Amygdala (tissue), 56 donors: ENCODE measurements at regions not wholly inside any gene's neighbourhood (a gene's known extent, or its start where the extent isn't known, plus 50 kb on each side); places are given as distances from the start of the nearest gene placed in this dataset.
A peak's percentile ranks its signal among the peaks of the same experiment; 100 is the strongest.
"Not testable (repeated sequence)": the region's sequence is repeated elsewhere in the genome, so short reads cannot be mapped to it uniquely, and the experiment has no call there.

ENCODE experiments used
- DNase-seq, 56 donors: peaks; one replicate each; lab custom pipeline; 2025; lab: John Stamatoyannopoulos, UW

DNA sequence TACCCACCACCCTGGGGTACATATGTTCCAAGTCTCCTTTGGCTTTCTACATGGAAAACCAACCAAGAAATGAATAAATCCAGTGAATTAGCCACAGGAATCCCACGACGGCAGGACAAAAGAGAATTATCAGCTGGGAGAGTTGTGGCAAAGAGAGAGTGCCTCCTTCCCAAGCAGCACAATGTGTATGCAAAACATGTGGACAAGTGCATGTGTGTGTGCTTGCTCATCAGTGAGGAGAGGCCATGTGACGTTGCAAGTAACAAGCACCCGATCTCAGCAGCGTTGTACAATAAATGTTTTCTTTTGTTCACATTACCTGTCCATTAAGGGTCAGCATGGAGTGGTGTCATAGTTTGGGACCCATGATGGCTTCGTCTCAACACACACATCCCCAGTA lies 50.0 kb upstream of the EMX2 start:
- no peak for DNase-seq

DNA sequence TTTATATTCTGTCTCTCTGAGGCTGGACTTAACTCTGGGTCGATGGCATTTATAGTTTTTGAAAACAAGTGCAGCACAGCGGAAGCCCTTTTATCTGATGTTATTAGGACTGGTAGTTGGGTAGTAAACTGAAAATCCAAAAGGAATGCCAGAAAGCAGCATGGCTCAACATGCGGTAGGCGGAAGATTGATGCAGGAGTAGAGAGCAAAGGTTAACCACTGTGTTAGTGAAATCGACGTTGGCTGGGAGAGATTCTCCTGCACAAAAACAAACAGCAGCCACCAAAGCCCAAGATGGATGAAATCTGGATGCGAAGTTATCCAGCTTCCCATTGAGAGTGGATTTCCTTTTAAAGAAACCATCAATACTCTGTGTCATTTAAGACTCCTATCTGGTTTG lies 54.5 kb upstream of the EMX2 start:
- no peak for DNase-seq

DNA sequence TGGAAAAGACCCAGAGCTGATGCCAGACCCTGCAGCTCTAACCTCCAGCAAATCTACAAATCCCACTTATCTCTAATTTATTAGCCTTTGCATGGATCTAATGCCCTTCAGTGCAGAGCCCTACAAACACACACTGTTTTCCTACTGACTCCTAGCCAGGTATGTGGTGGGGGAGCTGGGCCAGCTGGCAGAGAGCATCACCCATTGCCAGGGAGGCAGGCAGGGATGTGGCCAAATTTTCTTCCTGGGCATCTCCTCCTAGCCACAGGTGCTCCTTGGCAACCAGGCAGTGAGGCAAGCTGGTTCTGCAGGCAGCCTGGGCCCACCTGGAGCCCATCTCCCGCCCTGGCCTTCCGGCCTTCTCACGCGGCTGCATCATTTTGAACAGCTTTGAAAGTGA lies 55.9 kb upstream of the EMX2 start:
- no peak for DNase-seq

GRCh38 chr10:117483056-117483590 lies 59.4 kb upstream of the EMX2 start:
- DNase-seq = no peak

GRCh38 chr10:117481011-117481410 lies 61.5 kb upstream of the EMX2 start:
- not testable (repeated sequence) for DNase-seq

DNA sequence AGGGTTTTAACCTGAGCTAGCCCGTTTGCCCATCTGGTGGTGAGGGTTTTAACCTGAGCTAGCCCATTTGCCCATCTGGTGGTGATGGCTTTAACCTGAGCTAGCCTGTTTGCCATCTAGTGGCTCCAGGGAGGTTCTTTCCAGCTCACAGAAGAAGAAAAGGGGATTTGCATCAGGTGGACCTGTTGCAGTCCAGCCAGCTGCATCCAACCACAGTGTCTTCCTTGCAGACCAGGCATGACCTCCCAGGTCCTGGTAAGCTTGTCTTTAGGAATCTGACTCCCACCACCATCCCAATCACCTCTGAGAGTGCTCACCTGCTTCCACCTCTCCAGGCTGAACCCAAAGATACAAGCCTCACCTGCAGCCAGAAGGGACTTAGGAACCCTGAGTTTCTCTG lies 62.4 kb upstream of the EMX2 start:
- DNase-seq = no peak

DNA sequence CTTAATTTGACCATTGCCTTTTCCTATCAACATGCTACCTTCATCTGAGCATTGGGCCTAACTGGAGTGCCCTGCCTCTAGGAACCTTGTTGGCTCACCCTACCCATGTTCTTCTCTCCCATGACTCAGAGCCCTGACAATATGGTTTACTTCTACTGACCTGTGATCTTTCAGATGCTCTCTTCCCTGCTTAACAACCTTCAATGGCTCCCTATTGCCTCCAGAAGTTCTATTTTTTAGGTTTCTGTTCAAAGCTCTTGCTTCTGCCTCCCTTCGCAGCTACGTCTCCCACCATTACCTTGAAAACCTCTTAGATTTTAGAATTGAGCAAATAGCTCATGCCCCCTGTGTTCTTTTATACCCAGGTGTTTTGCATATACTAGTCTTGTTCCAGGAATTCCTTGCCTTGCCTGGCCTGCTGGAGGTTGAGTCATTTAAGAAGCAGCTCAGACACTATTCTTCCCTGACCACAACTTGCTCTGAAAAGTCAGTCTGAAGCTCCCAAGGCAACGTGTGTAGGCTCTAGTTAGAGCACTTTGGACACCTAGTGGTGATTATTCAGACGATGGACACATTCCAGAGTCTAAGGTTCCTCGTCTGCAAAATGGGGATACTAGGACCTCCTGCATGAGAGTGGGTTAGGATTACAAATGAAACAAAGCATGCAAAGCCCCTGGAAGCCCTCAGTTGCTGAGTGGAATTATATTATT lies 64.4 kb upstream of the EMX2 start:
- DNase-seq = no peak

DNA sequence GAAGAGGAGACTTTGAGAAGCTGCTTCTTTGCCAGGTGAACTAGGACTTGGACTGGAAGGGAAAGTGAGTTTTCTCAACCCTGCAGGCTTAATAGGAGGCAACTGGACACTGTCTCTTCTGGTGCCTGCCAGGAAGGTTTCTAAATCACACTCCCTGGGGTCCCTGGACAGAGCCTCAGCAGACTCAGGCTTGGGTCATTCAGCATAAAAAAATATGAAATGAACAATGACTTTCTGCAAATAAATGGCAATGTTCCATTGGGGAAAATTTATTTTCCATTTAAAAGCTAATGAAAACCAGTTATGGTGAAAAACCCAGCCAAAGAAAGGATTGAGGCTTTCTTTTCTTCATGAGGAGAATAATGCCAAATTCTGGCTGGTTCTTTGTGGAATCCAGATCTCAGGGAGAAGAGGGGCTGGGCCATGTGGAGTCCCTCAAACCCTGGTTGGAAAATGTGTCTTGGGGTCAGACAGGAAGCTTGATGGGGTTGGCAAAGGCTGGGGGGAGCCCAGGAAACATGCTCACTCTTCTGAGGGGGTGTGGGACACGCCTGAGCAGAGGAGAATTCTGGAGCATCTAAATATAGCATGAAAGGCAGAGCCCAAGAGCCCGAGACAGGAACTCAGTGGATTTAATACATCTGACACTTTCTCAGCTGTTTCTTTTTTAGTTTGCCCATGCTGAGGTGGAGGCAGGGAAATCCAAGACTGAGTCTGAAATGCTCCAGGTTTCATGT lies 65.2 kb upstream of the EMX2 start:
- no peak for DNase-seq

- DNase-seq = no peak
Measured at GRCh38 chr10:117476716-117477115, 65.8 kb upstream of the EMX2 start.

DNA sequence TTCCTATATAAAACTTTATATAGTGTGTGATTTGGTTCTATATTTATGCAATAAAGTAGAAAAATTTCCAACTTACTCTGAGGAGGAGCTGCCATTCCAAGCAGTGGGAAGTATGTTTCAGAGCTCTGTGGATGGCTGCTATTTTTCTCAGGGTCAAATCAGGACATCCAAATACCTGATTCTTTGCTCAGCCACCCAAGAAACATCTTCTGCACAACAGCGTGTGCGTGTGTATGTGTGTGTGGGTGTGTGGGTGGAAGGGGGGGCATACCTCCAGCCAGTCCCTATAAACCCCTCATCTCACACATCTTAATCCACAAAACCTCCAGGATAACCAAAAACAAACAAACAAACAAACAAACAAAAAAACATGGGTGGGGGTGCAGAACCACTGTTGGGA lies 66.3 kb upstream of the EMX2 start:
- no peak for DNase-seq

GRCh38 chr10:117472872-117473271 lies 69.7 kb upstream of the EMX2 start:
- DNase-seq = no peak

DNA sequence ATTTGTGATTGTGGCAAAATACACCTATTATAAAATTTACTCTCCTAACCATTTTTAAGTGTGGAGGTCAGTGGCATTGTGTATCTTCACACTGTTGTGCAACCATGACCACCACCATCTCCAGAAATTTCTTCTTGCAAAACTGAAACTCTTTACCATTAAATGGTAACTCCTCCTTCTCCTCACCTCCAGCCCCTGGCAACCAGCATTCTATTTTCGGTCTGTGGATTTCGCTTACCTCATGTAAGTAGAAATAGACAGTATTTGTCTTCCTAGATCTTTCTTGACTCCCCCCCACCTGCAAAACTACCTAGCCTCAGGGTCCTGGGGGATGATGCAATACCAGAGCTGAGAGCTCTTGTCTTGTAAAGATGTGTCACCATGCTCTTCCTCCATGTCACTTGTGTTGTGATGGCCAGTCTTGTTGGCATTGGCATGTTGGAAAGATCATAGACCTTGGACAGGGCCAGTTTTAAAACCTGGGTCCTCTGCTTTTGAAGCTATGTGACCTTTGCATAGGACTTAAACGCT lies 71.1 kb upstream of the EMX2 start:
- DNase-seq = no peak

- no peak for DNase-seq
Measured at GRCh38 chr10:117470733-117471132, 71.8 kb upstream of the EMX2 start.

DNA sequence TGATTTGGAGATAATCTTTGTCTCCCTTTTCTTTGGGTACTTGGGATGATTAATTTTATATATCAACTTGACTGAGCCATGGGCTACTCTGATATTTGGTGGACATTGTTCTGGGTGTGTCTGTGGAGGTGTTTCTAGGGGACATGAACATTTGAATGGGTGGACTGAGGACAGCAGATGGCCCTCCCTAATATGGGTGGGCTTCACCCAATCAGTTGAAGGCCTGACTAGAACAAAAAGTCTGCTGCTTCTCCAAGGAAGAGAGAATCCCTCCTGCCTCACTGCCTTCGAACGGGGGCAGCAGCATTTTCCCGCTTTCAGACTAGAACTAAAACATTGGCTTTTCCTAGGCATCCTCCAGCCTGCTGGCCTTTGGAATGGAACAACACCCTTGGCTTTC lies 73.9 kb upstream of the EMX2 start:
- no peak for DNase-seq

- DNase-seq = no peak
Measured at GRCh38 chr10:117464176-117464575, 78.4 kb upstream of the EMX2 start.

DNA sequence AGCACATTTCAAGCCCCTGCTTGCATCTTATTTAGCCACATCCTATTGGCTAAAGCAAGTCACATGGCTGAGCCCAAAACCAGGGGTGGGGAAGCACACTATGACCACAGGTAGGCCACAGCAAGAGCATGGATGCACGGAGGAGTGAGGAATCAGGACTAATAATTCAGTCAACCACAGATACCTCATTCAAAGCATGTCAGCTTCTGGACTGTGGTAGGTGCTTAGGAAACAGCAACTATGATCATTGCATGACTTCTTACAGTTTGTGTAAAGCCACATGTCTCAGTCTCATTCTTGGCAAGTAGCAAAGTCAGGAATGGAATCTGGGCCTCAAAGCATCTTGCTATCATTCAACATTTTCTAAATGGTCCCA lies 79.0 kb upstream of the EMX2 start:
- no peak for DNase-seq

DNA sequence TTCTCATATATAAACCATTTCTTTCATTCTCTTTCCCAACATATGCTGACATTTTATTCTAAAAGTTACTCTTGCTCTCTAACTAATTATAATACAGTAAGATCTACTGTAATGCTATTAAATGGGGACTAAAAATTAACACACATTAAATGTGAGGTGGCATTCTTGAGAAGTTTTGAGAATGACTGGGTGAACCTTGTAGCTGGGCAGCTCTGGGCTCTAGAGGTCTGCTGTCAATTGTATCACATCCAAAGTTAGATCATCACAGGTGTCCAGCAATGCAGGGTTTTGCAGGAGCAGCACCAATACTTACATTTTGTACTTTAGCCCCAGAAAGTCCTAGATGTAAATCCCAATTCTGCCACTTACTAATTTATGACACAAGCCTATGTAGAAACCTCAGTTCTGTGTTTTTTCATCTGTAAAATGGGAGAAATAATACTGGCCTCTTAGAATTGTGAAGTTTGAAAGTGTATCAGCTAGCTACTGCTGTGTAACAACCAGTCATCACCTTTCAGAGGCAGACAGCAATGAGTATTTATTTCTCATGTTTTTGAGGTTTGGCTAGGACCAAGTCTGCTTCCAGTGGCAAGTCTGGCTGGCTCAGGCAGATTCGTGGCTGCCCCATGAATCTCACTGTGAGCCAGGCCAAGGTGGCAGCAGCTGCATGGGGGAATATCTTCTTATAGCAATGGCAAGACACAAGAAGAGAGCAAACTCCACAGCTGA lies 79.6 kb upstream of the EMX2 start:
- DNase-seq = no peak

GRCh38 chr10:117462424-117462792 lies 80.1 kb upstream of the EMX2 start:
- no peak for DNase-seq

DNA sequence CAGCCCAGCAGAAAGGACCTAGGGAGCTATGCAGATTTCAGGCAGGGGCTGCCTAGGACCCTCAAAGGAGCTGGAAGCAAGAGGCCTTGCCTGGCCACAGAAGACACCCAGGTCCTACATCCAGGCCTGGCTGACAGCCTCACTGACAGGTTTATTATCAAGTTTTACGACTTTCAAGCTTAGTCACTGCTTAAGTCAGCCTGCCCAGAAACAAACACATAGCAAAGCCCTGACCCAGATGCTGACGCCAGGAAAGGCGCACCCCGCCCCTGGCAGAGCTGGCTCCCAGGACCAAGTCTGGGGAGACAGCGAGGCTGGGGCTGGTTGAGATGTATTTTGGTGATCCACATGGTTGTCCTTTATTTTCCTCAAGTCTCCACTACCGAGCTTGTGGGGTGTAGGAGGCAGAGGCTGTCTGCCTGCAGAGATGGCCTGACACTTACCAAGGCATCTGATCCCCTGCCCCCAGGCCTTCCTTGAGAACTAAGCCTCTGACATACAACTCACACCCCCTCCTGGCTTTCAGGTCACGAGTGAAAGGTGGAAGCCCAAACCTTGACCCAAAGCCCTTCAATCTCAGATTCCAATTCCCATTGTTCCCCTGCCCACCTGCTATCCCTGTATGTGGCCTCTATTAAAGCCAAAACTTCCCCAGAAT lies 80.7 kb upstream of the EMX2 start:
- DNase-seq = peak in 1 of 56 donors; percentile 5

DNA sequence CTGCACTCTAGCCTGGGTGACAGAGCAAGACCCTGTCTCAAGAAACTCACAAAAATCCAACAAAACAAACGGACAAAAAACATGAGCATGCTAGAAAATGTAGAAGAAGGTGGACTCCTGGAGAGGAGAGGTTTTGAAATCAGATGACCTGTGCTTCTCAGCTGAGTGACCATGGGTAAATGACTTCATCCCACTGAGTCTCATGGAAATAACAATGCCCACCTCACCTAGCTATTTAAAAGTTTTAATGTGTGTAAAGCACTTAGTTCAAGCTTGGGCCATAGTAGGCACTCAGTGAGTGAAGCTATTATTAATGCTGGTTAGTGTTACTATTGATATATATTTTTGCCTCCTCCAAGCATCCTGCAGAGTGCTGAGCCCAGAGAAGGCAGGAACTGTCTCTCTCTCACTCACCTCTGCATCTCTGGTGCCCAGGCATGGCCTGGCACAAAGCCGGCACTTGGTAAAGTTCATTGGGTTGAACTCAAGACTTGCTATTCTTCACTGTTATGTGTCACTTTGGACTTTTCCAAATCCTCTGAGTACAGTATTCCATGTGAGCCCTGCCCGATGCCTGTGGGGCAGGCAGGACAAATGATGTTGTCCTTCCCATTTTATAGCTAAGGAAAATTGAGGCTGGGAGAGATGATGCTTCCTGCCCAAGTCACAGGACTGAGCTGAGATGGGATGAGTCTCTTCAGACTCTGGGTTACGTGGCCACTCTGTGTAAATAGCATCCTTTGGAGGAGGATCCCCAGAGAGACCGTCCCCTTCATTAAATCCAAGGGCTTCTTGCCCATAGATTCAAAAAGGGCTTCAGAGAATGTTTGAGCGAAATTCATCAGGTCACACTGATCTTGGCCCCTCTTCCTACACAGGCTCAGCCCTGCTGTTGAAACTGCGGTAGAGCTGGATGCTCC lies 81.4 kb upstream of the EMX2 start:
- DNase-seq = no peak
